ENCODE measurements at regions not wholly inside any gene's neighbourhood (a gene's known extent, or its start where the extent isn't known, plus 50 kb on each side); places are given as distances from the start of the nearest gene placed in this dataset.
"Not testable (repeated sequence)": the region's sequence is repeated elsewhere in the genome, so short reads cannot be mapped to it uniquely, and the experiment has no call there.

- not testable (repeated sequence) for TF ChIP-seq POLR2A, CTCF, EP300 (IDR thresholded peaks at IDR 0.05)
Measured at GRCh38 chr6:115521747-115522146, 538.9 kb downstream of the FRK start.
